Retina (tissue), 1 donor: ENCODE measurements at regions not wholly inside any gene's neighbourhood (a gene's known extent, or its start where the extent isn't known, plus 50 kb on each side); places are given as distances from the start of the nearest gene placed in this dataset.

Experiments
- DNase-seq: peaks from one replicate; pipeline ENCODE4 v3.0.0-alpha.2; 2016

GRCh38 chr1:218836264-218836663, 337.4 kb upstream of the LYPLAL1 start:
- no peak for DNase-seq

- no peak for DNase-seq
Measured at GRCh38 chr1:218837051-218837450, 336.6 kb upstream of the LYPLAL1 start.

GRCh38 chr1:218845589-218845988, 328.1 kb upstream of the LYPLAL1 start:
- no peak for DNase-seq

- DNase-seq: no peak
Measured at GRCh38 chr1:218846181-218846580, 327.5 kb upstream of the LYPLAL1 start.

GRCh38 chr1:218847089-218847768, 326.4 kb upstream of the LYPLAL1 start:
- DNase-seq: no peak

- DNase-seq: no peak
Measured at GRCh38 chr1:218848009-218848408, 325.7 kb upstream of the LYPLAL1 start.

GRCh38 chr1:218850367-218850766, 323.3 kb upstream of the LYPLAL1 start:
- DNase-seq: no peak

GRCh38 chr1:218851586-218851985, 322.1 kb upstream of the LYPLAL1 start:
- DNase-seq: no peak

- DNase-seq: no peak
Measured at GRCh38 chr1:218852527-218852926, 321.2 kb upstream of the LYPLAL1 start.

GRCh38 chr1:218863987-218864386, 309.7 kb upstream of the LYPLAL1 start:
- DNase-seq: no peak

- DNase-seq: no peak
Measured at GRCh38 chr1:218865591-218865990, 308.1 kb upstream of the LYPLAL1 start.

- DNase-seq: no peak
Measured at GRCh38 chr1:218866507-218866906, 307.2 kb upstream of the LYPLAL1 start.

GRCh38 chr1:218867066-218867465, 306.6 kb upstream of the LYPLAL1 start:
- DNase-seq: no peak

- DNase-seq: no peak
Measured at GRCh38 chr1:218867941-218868626, 305.6 kb upstream of the LYPLAL1 start.

- no peak for DNase-seq
Measured at GRCh38 chr1:218869276-218869675, 304.4 kb upstream of the LYPLAL1 start.

GRCh38 chr1:218872026-218872425, 301.7 kb upstream of the LYPLAL1 start:
- no peak for DNase-seq

- DNase-seq: no peak
Measured at GRCh38 chr1:218872928-218873327, 300.8 kb upstream of the LYPLAL1 start.

GRCh38 chr1:218874313-218874712, 299.4 kb upstream of the LYPLAL1 start:
- no peak for DNase-seq

GRCh38 chr1:218874801-218875400, 298.8 kb upstream of the LYPLAL1 start:
- no peak for DNase-seq

GRCh38 chr1:218878369-218878768, 295.3 kb upstream of the LYPLAL1 start:
- no peak for DNase-seq

GRCh38 chr1:218880484-218881060, 293.1 kb upstream of the LYPLAL1 start:
- no peak for DNase-seq

- no peak for DNase-seq
Measured at GRCh38 chr1:218882454-218882853, 291.2 kb upstream of the LYPLAL1 start.

GRCh38 chr1:218886101-218886871, 287.4 kb upstream of the LYPLAL1 start:
- no peak for DNase-seq
